NB4 (cell line): ENCODE measurements at regions not wholly inside any gene's neighbourhood (a gene's known extent, or its start where the extent isn't known, plus 50 kb on each side); places are given as distances from the start of the nearest gene placed in this dataset.

Experiments used
- POLR2A ChIP-seq: IDR thresholded peaks from 2 replicates; pipeline ENCODE4 v1.6.1; 2011; ENCODE audit warnings: mild to moderate bottlenecking; ENCODE audit not compliant: insufficient read length; ENCODE audit errors: extremely low read depth
- TF ChIP-seq, protein P1 (sequence below): IDR thresholded peaks from one replicate; pipeline ENCODE4 v1.5.1; 2012; ENCODE audit warnings: low read depth, low read length
- TF ChIP-seq, protein P2 (sequence below): IDR thresholded peaks from 2 replicates; pipeline ENCODE4 v1.6.1; 2011; ENCODE audit warnings: low read depth, low read length

DNA sequence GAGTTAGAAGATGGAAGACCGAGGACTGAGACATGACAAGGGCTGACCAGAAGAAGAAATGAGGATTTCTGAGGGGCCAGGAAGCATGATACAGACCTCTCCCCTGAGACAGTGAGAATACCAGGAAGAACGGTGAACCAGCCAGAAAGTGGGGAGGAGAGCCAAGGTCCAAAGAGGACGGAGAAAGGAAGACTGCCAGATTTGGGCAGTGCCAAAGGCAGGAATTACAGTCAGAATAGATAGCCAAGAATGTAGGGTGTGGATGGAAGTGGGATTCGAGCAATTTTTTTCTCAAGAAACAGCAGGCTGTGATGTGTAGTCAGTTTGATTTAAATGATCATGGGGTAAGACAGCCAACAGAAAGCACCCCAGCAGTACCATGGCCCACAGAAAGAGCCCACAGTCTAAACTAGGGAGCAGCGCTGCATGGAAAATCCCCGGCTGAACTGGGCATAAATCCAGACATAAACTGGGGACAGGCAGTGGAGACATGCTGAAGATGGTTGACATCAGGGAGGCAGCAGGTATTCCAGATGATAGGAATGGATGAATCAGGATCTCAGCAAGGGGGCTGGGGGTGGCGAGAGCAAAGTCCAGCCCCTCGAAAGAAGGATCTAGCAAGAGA is 67.3 kb upstream of the BARX2 start:
- TF ChIP-seq POLR2A = no peak
- TF ChIP-seq, protein P1, sequence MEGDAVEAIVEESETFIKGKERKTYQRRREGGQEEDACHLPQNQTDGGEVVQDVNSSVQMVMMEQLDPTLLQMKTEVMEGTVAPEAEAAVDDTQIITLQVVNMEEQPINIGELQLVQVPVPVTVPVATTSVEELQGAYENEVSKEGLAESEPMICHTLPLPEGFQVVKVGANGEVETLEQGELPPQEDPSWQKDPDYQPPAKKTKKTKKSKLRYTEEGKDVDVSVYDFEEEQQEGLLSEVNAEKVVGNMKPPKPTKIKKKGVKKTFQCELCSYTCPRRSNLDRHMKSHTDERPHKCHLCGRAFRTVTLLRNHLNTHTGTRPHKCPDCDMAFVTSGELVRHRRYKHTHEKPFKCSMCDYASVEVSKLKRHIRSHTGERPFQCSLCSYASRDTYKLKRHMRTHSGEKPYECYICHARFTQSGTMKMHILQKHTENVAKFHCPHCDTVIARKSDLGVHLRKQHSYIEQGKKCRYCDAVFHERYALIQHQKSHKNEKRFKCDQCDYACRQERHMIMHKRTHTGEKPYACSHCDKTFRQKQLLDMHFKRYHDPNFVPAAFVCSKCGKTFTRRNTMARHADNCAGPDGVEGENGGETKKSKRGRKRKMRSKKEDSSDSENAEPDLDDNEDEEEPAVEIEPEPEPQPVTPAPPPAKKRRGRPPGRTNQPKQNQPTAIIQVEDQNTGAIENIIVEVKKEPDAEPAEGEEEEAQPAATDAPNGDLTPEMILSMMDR = no peak
- TF ChIP-seq, protein P2, sequence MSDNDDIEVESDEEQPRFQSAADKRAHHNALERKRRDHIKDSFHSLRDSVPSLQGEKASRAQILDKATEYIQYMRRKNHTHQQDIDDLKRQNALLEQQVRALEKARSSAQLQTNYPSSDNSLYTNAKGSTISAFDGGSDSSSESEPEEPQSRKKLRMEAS = no peak
